ENCODE measurements at regions not wholly inside any gene's neighbourhood (a gene's known extent, or its start where the extent isn't known, plus 50 kb on each side); places are given as distances from the start of the nearest gene placed in this dataset.

DNA sequence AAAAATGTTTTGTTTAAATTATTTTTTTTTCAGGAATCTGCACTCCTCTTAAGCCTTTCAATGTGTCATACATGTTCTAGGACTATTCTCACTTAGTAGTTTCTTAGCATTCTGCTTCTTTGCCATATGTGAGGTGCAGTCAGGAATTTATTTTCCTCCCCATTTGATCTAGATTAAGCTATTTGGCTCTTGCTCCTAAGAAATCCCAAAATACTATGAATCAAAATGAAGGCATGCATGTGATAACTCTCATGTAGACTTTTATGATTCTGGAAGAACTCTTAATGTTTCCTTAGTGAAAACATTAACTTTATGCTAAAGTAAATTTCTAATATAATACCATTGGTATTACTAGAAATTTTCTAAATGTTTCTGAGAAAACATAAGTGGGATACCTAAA lies 664.5 kb downstream of the RAPGEF2 start:
- TF ChIP-seq, protein P1, sequence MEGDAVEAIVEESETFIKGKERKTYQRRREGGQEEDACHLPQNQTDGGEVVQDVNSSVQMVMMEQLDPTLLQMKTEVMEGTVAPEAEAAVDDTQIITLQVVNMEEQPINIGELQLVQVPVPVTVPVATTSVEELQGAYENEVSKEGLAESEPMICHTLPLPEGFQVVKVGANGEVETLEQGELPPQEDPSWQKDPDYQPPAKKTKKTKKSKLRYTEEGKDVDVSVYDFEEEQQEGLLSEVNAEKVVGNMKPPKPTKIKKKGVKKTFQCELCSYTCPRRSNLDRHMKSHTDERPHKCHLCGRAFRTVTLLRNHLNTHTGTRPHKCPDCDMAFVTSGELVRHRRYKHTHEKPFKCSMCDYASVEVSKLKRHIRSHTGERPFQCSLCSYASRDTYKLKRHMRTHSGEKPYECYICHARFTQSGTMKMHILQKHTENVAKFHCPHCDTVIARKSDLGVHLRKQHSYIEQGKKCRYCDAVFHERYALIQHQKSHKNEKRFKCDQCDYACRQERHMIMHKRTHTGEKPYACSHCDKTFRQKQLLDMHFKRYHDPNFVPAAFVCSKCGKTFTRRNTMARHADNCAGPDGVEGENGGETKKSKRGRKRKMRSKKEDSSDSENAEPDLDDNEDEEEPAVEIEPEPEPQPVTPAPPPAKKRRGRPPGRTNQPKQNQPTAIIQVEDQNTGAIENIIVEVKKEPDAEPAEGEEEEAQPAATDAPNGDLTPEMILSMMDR (IDR thresholded peaks at IDR 0.05; ENCODE audit: unreplicated experiment) = no peak
- no peak for DNase-seq (ENCODE audit: unreplicated experiment)
- H3K27ac Mint-ChIP-seq (ENCODE audit: low read depth, unreplicated experiment) = no peak overlapping the region
- no peaks in the 10 kb centered on the region for H3K9me3 Mint-ChIP-seq (ENCODE audit: unreplicated experiment)
- no peak overlapping the region for H3K4me3 Mint-ChIP-seq (ENCODE audit: unreplicated experiment)
- no peaks in the 10 kb centered on the region for H3K27me3 Mint-ChIP-seq (ENCODE audit: insufficient read depth, unreplicated experiment)
- no peaks in the 10 kb centered on the region for H3K36me3 Mint-ChIP-seq (ENCODE audit: insufficient read depth, unreplicated experiment)
- intact Hi-C loops (cut with micrococcal nuclease) = no loop called here
- no TSS peak for BruUV-seq (replicated peaks)
- peaks cover 11% of the 10 kb centered on the region for H3K4me1 Mint-ChIP-seq (ENCODE audit: insufficient read depth, unreplicated experiment)
- ChIA-PET CTCF (no interaction called here), POLR2A (no interaction called here)

DNA sequence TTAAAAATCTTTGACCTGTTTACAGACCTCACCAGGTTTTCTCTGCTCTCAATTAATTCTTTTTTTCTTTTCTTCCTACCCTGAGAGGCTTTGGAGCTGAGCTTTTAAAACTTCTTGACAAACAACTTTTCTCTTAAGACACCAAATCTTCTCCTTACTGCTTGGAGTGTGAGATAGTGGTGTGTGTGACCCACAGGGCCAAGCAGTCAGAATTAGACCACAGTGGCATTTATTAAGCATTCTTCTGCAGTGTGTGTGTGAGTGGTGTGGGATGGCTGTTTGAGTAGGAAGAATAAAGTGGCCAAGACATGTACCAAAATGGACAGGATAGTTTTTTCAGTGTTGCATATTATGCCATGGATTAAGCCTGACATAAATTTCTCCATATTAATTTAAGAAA lies 665.1 kb downstream of the RAPGEF2 start:
- ChIA-PET CTCF (interaction anchor here (0.5 to 0.8 kb wide), 2 partner anchors 82 to 936 kb away, joined by 3 read pairs; no protein-coding TSS in a partner anchor), POLR2A (no interaction called here)
- H3K27ac Mint-ChIP-seq (ENCODE audit: low read depth, unreplicated experiment) = no peak overlapping the region
- H3K27me3 Mint-ChIP-seq (ENCODE audit: insufficient read depth, unreplicated experiment) = no peaks in the 10 kb centered on the region
- no peak overlapping the region for H3K4me3 Mint-ChIP-seq (ENCODE audit: unreplicated experiment)
- intact Hi-C loops (cut with micrococcal nuclease) = no loop called here
- BruUV-seq (replicated peaks) = no TSS peak
- H3K4me1 Mint-ChIP-seq (ENCODE audit: insufficient read depth, unreplicated experiment) = peaks cover 11% of the 10 kb centered on the region
- TF ChIP-seq, protein P1 (IDR thresholded peaks at IDR 0.05; ENCODE audit: unreplicated experiment) = no peak
- H3K36me3 Mint-ChIP-seq (ENCODE audit: insufficient read depth, unreplicated experiment) = no peaks in the 10 kb centered on the region
- peaks cover 3% of the 10 kb centered on the region for H3K9me3 Mint-ChIP-seq (ENCODE audit: unreplicated experiment)
- DNase-seq (ENCODE audit: unreplicated experiment) = no peak

DNA sequence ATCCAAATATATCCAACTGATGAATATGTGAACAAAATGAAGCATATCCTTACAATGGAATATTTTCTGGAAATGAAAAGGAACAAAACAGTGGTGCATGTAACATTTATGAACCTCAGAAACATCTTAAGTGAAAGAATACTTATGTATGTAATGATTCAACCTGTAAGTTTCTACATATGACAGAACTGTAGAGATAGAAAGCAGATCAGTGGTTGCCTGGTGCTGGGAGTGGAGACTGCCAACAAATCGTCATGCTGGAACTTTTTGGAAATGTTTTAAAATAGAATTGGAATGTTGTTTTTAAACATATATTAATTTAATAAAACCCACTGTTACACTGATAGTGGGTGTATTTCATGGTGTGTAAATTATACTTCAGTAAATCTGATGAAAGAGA lies 667.5 kb downstream of the RAPGEF2 start:
- no peak for DNase-seq (ENCODE audit: unreplicated experiment)
- Mint-ChIP-seq H3K36me3 (ENCODE audit: insufficient read depth, unreplicated experiment) (no peaks in the 10 kb centered on the region), H3K4me3 (ENCODE audit: unreplicated experiment) (no peak overlapping the region), H3K9me3 (ENCODE audit: unreplicated experiment) (peaks cover 9% of the 10 kb centered on the region), H3K27me3 (ENCODE audit: insufficient read depth, unreplicated experiment) (no peaks in the 10 kb centered on the region), H3K27ac (ENCODE audit: low read depth, unreplicated experiment) (peak overlapping the region; percentile 68), H3K4me1 (ENCODE audit: insufficient read depth, unreplicated experiment) (peaks cover 11% of the 10 kb centered on the region)
- no TSS peak for BruUV-seq (replicated peaks)
- ChIA-PET POLR2A (no interaction called here), CTCF (no interaction called here)
- intact Hi-C loops (cut with micrococcal nuclease) = no loop called here
- TF ChIP-seq, protein P1 (IDR thresholded peaks at IDR 0.05; ENCODE audit: unreplicated experiment) = no peak

DNA sequence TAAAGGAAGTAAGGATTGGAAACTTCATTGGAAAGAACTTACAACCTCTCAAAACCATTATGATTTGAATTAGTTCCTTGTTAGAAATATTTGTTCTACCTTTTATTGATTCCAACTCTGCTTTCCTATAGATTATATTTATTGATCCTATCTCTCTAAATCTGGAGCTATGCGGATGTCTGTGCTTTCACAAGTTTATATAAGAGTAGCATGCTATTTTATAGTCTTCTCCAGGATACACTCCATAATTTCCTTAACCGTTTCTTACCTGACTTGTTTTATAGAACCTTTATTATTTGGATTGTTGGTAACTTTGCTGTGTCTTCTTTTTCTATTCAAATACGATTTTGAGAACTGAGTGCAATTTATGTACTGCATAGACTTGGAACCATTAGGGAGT lies 668.1 kb downstream of the RAPGEF2 start:
- POLR2A ChIA-PET = no interaction called here
- CTCF ChIA-PET = no interaction called here
- TF ChIP-seq, protein P1 (IDR thresholded peaks at IDR 0.05; ENCODE audit: unreplicated experiment) = no peak
- Mint-ChIP-seq H3K9me3 (ENCODE audit: unreplicated experiment) (peaks cover 9% of the 10 kb centered on the region), H3K27me3 (ENCODE audit: insufficient read depth, unreplicated experiment) (no peaks in the 10 kb centered on the region), H3K27ac (ENCODE audit: low read depth, unreplicated experiment) (peak overlapping the region; percentile 68), H3K4me3 (ENCODE audit: unreplicated experiment) (no peak overlapping the region), H3K36me3 (ENCODE audit: insufficient read depth, unreplicated experiment) (no peaks in the 10 kb centered on the region), H3K4me1 (ENCODE audit: insufficient read depth, unreplicated experiment) (peaks cover 11% of the 10 kb centered on the region)
- no TSS peak for BruUV-seq (replicated peaks)
- no peak for DNase-seq (ENCODE audit: unreplicated experiment)
- intact Hi-C loops (cut with micrococcal nuclease) = no loop called here
